ENCODE measurements at regions not wholly inside any gene's neighbourhood (a gene's known extent, or its start where the extent isn't known, plus 50 kb on each side); places are given as distances from the start of the nearest gene placed in this dataset.

GRCh38 chr4:64846417-64846816, 437.2 kb upstream of the TECRL start (continued):
- no peak for TF ChIP-seq ZNF462 (CRISPR knock-in tag; IDR thresholded peaks at IDR 0.05)
- no peak for TF ChIP-seq CTCF (conservative IDR thresholded peaks at IDR 0.05; ENCODE audit: low read depth in 2 of 2)
- no peak for TF ChIP-seq JUNB (IDR thresholded peaks at IDR 0.05; ENCODE audit: unreplicated experiment)
- TF ChIP-seq CREB1 (CRISPR knock-in tag; IDR thresholded peaks at IDR 0.05; ENCODE audit: low read depth): no peak
- no peak for TF ChIP-seq ZNF114 (CRISPR knock-in tag; IDR thresholded peaks at IDR 0.05)
- no peak for TF ChIP-seq STAT1 (IDR thresholded peaks at IDR 0.05; ENCODE audit: unreplicated experiment)

- Histone ChIP-seq H3F3A (replicated peaks; ENCODE audit: low read depth) (no peaks in the 10 kb centered on the region), H2AFZ (no peak overlapping the region), H3K4me2 (no peak overlapping the region), H3K36me3 (ENCODE audit: insufficient read depth) (no peaks in the 10 kb centered on the region), H3K4me1 (ENCODE audit: insufficient read depth) (no peaks in the 10 kb centered on the region), H3K27me3 (ENCODE audit: insufficient read depth) (no peaks in the 10 kb centered on the region), H3K9me2 (ENCODE audit: insufficient read depth) (peaks cover 2% of the 10 kb centered on the region; the same call in 1 of the 2 replicates), H3K4me3 (no peak overlapping the region), H4K20me1 (replicated peaks; ENCODE audit: insufficient read depth) (no peaks in the 10 kb centered on the region), H3K27ac (ENCODE audit: low read depth) (no peak overlapping the region), H3K79me2 (replicated peaks; ENCODE audit: insufficient read depth) (no peaks in the 10 kb centered on the region)
- no peak for TF ChIP-seq JUNB (IDR thresholded peaks at IDR 0.05; ENCODE audit: unreplicated experiment)
- no peak for TF ChIP-seq ZNF114 (CRISPR knock-in tag; IDR thresholded peaks at IDR 0.05)
- no peak for TF ChIP-seq ETS1 (IDR thresholded peaks at IDR 0.05)
- no peak for TF ChIP-seq EZH2phosphoT487 (IDR thresholded peaks at IDR 0.05; ENCODE audit: unreplicated experiment)
- no peak for TF ChIP-seq REST (IDR thresholded peaks at IDR 0.05; ENCODE audit: unreplicated experiment)
- no peak for TF ChIP-seq NANOG (IDR thresholded peaks at IDR 0.05; ENCODE audit: borderline replicate concordance)
- no peaks in the 10 kb centered on the region for H3K27me3 Mint-ChIP-seq (ENCODE audit: insufficient read depth, low read depth, poor library complexity)
- no peak overlapping the region for H3K4me3 Mint-ChIP-seq
- H3K9me3 Mint-ChIP-seq: no peaks in the 10 kb centered on the region
- no peaks in the 10 kb centered on the region for H3K36me3 Mint-ChIP-seq (ENCODE audit: low read depth)
- no peak for ATAC-seq
- H3K27ac Mint-ChIP-seq: no peak overlapping the region
- H3K4me1 Mint-ChIP-seq: no peaks in the 10 kb centered on the region
- no peak for DNase-seq (ENCODE audit: low spot score)
Measured at GRCh38 chr4:64829749-64830148, 420.5 kb upstream of the TECRL start.

All from GM23338 (cell line).